Neural crest cell (in vitro differentiated cells): ENCODE measurements at regions not wholly inside any gene's neighbourhood (a gene's known extent, or its start where the extent isn't known, plus 50 kb on each side); places are given as distances from the start of the nearest gene placed in this dataset.
"Not testable (repeated sequence)": the region's sequence is repeated elsewhere in the genome, so short reads cannot be mapped to it uniquely, and the experiment has no call there.

Experiments used
- DNase-seq: peaks from one replicate; pipeline ENCODE4 v3.0.0; 2021; ENCODE audit warnings: low read depth, mixed read lengths, low spot score
- H3K27ac Mint-ChIP-seq: one replicate; pipeline ENCODE4 v1.8.0; 2021; ENCODE audit warnings: mild to moderate bottlenecking, mixed read lengths; ENCODE audit not compliant: unreplicated experiment
- H3K27me3 Mint-ChIP-seq: 2 replicates; pipeline ENCODE4 v1.8.0; 2021; ENCODE audit warnings: low read depth, mild to moderate bottlenecking, mixed read lengths
- H3K36me3 Mint-ChIP-seq: 2 replicates; pipeline ENCODE4 v1.8.0; 2021; ENCODE audit warnings: low read depth, mild to moderate bottlenecking, mixed read lengths
- H3K4me1 Mint-ChIP-seq: 2 replicates; pipeline ENCODE4 v1.8.0; 2021; ENCODE audit warnings: mixed read lengths
- H3K4me3 Mint-ChIP-seq: one replicate; pipeline ENCODE4 v1.8.0; 2021; ENCODE audit warnings: mild to moderate bottlenecking, mixed read lengths
- H3K9me3 Mint-ChIP-seq: 2 replicates; pipeline ENCODE4 v1.8.0; 2021; ENCODE audit warnings: mixed read lengths

GRCh38 chr1:149367472-149368044 lies 107.3 kb upstream of the NBPF19 start:
- not testable (repeated sequence) for H3K36me3 Mint-ChIP-seq, H3K27ac Mint-ChIP-seq, H3K9me3 Mint-ChIP-seq, H3K27me3 Mint-ChIP-seq, DNase-seq, H3K4me1 Mint-ChIP-seq, H3K4me3 Mint-ChIP-seq

- not testable (repeated sequence) for H3K9me3 Mint-ChIP-seq, H3K27me3 Mint-ChIP-seq, H3K4me3 Mint-ChIP-seq, H3K4me1 Mint-ChIP-seq, H3K36me3 Mint-ChIP-seq, H3K27ac Mint-ChIP-seq, DNase-seq
These were observed 106.5 kb upstream of the NBPF19 start for GRCh38 chr1:149368337-149368736.

- not testable (repeated sequence) for H3K36me3 Mint-ChIP-seq, H3K4me1 Mint-ChIP-seq, H3K27ac Mint-ChIP-seq, H3K9me3 Mint-ChIP-seq, H3K27me3 Mint-ChIP-seq, H3K4me3 Mint-ChIP-seq, DNase-seq
These were observed 105.8 kb upstream of the NBPF19 start for GRCh38 chr1:149369081-149369480.

- not testable (repeated sequence) for H3K27ac Mint-ChIP-seq, H3K27me3 Mint-ChIP-seq, H3K4me3 Mint-ChIP-seq, H3K36me3 Mint-ChIP-seq, H3K4me1 Mint-ChIP-seq, H3K9me3 Mint-ChIP-seq, DNase-seq
These were observed 102.9 kb upstream of the NBPF19 start for GRCh38 chr1:149371955-149372354.

GRCh38 chr1:149378462-149378861 lies 96.4 kb upstream of the NBPF19 start:
- not testable (repeated sequence) for H3K27me3 Mint-ChIP-seq, H3K4me3 Mint-ChIP-seq, DNase-seq, H3K9me3 Mint-ChIP-seq, H3K36me3 Mint-ChIP-seq, H3K27ac Mint-ChIP-seq, H3K4me1 Mint-ChIP-seq

- not testable (repeated sequence) for H3K27me3 Mint-ChIP-seq, H3K27ac Mint-ChIP-seq, H3K4me1 Mint-ChIP-seq, H3K36me3 Mint-ChIP-seq, H3K9me3 Mint-ChIP-seq
- DNase-seq: peak; percentile 63
- H3K4me3 Mint-ChIP-seq: peak overlapping the region; percentile 86
These were observed 84.5 kb upstream of the NBPF19 start for GRCh38 chr1:149390173-149390926.

GRCh38 chr1:149390931-149391330 lies 83.9 kb upstream of the NBPF19 start:
- not testable (repeated sequence) for H3K36me3 Mint-ChIP-seq, H3K4me3 Mint-ChIP-seq, H3K9me3 Mint-ChIP-seq, H3K4me1 Mint-ChIP-seq, H3K27ac Mint-ChIP-seq, DNase-seq, H3K27me3 Mint-ChIP-seq

- not testable (repeated sequence) for DNase-seq, H3K4me1 Mint-ChIP-seq, H3K9me3 Mint-ChIP-seq, H3K27ac Mint-ChIP-seq, H3K27me3 Mint-ChIP-seq, H3K4me3 Mint-ChIP-seq, H3K36me3 Mint-ChIP-seq
These were observed 79.0 kb upstream of the NBPF19 start for GRCh38 chr1:149395802-149396201.

GRCh38 chr1:149398527-149398926 lies 76.3 kb upstream of the NBPF19 start:
- not testable (repeated sequence) for H3K36me3 Mint-ChIP-seq, DNase-seq, H3K9me3 Mint-ChIP-seq, H3K27me3 Mint-ChIP-seq, H3K4me3 Mint-ChIP-seq, H3K27ac Mint-ChIP-seq, H3K4me1 Mint-ChIP-seq

- not testable (repeated sequence) for H3K4me1 Mint-ChIP-seq, DNase-seq, H3K27ac Mint-ChIP-seq, H3K36me3 Mint-ChIP-seq, H3K27me3 Mint-ChIP-seq, H3K9me3 Mint-ChIP-seq, H3K4me3 Mint-ChIP-seq
These were observed 66.4 kb upstream of the NBPF19 start for GRCh38 chr1:149408404-149408803.

GRCh38 chr1:149415373-149415772 lies 59.5 kb upstream of the NBPF19 start:
- not testable (repeated sequence) for H3K27ac Mint-ChIP-seq, DNase-seq, H3K9me3 Mint-ChIP-seq, H3K27me3 Mint-ChIP-seq, H3K4me1 Mint-ChIP-seq, H3K4me3 Mint-ChIP-seq, H3K36me3 Mint-ChIP-seq

- H3K27ac Mint-ChIP-seq: peak overlapping the region; percentile 62
- not testable (repeated sequence) for H3K4me3 Mint-ChIP-seq, H3K27me3 Mint-ChIP-seq, H3K4me1 Mint-ChIP-seq, DNase-seq, H3K36me3 Mint-ChIP-seq, H3K9me3 Mint-ChIP-seq
These were observed 56.1 kb upstream of the NBPF19 start for GRCh38 chr1:149418782-149419181.

- DNase-seq, H3K27me3 Mint-ChIP-seq, H3K4me1 Mint-ChIP-seq, H3K4me3 Mint-ChIP-seq, H3K9me3 Mint-ChIP-seq, H3K27ac Mint-ChIP-seq, H3K36me3 Mint-ChIP-seq: not testable (repeated sequence)
These were observed 51.7 kb upstream of the NBPF19 start for GRCh38 chr1:149423122-149423521.
